NCI-H2196 treated with DMSO at 0.1 percent for 48 hours (cell line): ENCODE measurements at regions not wholly inside any gene's neighbourhood (a gene's known extent, or its start where the extent isn't known, plus 50 kb on each side); places are given as distances from the start of the nearest gene placed in this dataset.
"Not testable (repeated sequence)": the region's sequence is repeated elsewhere in the genome, so short reads cannot be mapped to it uniquely, and the experiment has no call there.

ENCODE experiments used
- DNase-seq: peaks from one replicate; lab custom pipeline; 2025; ENCODE audit not compliant: unreplicated experiment; lab: John Stamatoyannopoulos, UW

- DNase-seq, result no peak
Observed at GRCh38 chr2:144663207-144663606, 143.3 kb upstream of the ZEB2 start.

GRCh38 chr2:144660518-144661316, 140.8 kb upstream of the ZEB2 start:
- DNase-seq, result no peak

- DNase-seq, result no peak
Observed at GRCh38 chr2:144659731-144660275, 139.9 kb upstream of the ZEB2 start.

GRCh38 chr2:144654523-144654922, 134.6 kb upstream of the ZEB2 start:
- DNase-seq, result no peak

GRCh38 chr2:144650907-144651306, 131.0 kb upstream of the ZEB2 start:
- DNase-seq, result no peak

- no peak for DNase-seq
Observed at GRCh38 chr2:144648837-144649465, 129.0 kb upstream of the ZEB2 start.

GRCh38 chr2:144645083-144645778, 125.3 kb upstream of the ZEB2 start:
- no peak for DNase-seq

GRCh38 chr2:144644549-144644948, 124.6 kb upstream of the ZEB2 start:
- DNase-seq, result no peak

- no peak for DNase-seq
Observed at GRCh38 chr2:144643537-144644336, 123.8 kb upstream of the ZEB2 start.

GRCh38 chr2:144642856-144643255, 122.9 kb upstream of the ZEB2 start:
- DNase-seq, result no peak

- no peak for DNase-seq
Observed at GRCh38 chr2:144642131-144642530, 122.2 kb upstream of the ZEB2 start.

- not testable (repeated sequence) for DNase-seq
Observed at GRCh38 chr2:144638250-144638649, 118.3 kb upstream of the ZEB2 start.

GRCh38 chr2:144636860-144637259, 116.9 kb upstream of the ZEB2 start:
- not testable (repeated sequence) for DNase-seq

GRCh38 chr2:144632809-144633208, 112.9 kb upstream of the ZEB2 start:
- no peak for DNase-seq

GRCh38 chr2:144631636-144632035, 111.7 kb upstream of the ZEB2 start:
- DNase-seq, result no peak

GRCh38 chr2:144630459-144631215, 110.7 kb upstream of the ZEB2 start:
- DNase-seq, result no peak

GRCh38 chr2:144629935-144630334, 110.0 kb upstream of the ZEB2 start:
- no peak for DNase-seq

- DNase-seq, result no peak
Observed at GRCh38 chr2:144628566-144628965, 108.6 kb upstream of the ZEB2 start.

- no peak for DNase-seq
Observed at GRCh38 chr2:144625626-144626025, 105.7 kb upstream of the ZEB2 start.

- no peak for DNase-seq
Observed at GRCh38 chr2:144625226-144625625, 105.3 kb upstream of the ZEB2 start.
